Heart left ventricle (tissue), 13 donors: ENCODE measurements at regions not wholly inside any gene's neighbourhood (a gene's known extent, or its start where the extent isn't known, plus 50 kb on each side); places are given as distances from the start of the nearest gene placed in this dataset.

Experiments used
- CTCF ChIP-seq, 12 donors: fragments of 200-600 bp; sonication (generic) in 4 of 12; IDR thresholded peaks; one replicate each; pipeline versions ENCODE4 v1.5.0 to v1.8.0; 2018 to 2022; ENCODE audit warnings: antibody characterized with exemption in 12 of 12, mild to moderate bottlenecking in 5 of 12
- POLR2A ChIP-seq, 2 donors: fragments of 450-650 bp; IDR thresholded peaks; one replicate each; pipeline ENCODE4 v1.6.1; 2017; ENCODE audit warnings: antibody characterized with exemption in 2 of 2, mild to moderate bottlenecking in 2 of 2, moderate library complexity in 2 of 2
- donor health status: ischemic (EF 13 %, LVEDD 7.1; RV severe dilation, severe dysfunction).
- donor health status: DM: no; HTN: yes; CAD: no.
- donor health status: DM: no; HTN: no; CAD: no.
- donor health status: ischemic (EF 25% LVEDD 6.9; RV normal size, moderate dysfunction).
- donor health status: ischemic (EF 25% LVEDD 5.7; RV mildly dilated, moderate dysfunction).
- donor health status: ischemic (EF 35%, LVEDD 5.7; RV mildly dilated, moderate dysfunction).
- donor health status: nonischemic (EF 11% LVEDD 7.7; RV severe dilation, severe dysfunction).
- donor health status: DM: yes; HTN: yes; CAD: no.
- donor health status: PGD.
- donor health status: ischemic (EF 29% LVEDD 5.4; RV normal size, mild dysfunction).
- donor health status: nonischemic (EF 23%, LVEDD 6.1; RV moderate dilation, normal function).

- TF ChIP-seq POLR2A (IDR thresholded peaks at IDR 0.05) (no peak), CTCF (IDR thresholded peaks at IDR 0.05) (no peak)
Measured at GRCh38 chr4:108359986-108360681, 191.4 kb upstream of the LEF1 start.
